NCI-H1417 treated with DMSO at 0.1 percent for 48 hours (cell line): ENCODE measurements at regions not wholly inside any gene's neighbourhood (a gene's known extent, or its start where the extent isn't known, plus 50 kb on each side); places are given as distances from the start of the nearest gene placed in this dataset.
"Not testable (repeated sequence)": the region's sequence is repeated elsewhere in the genome, so short reads cannot be mapped to it uniquely, and the experiment has no call there.

ENCODE experiments used
- DNase-seq: peaks from one replicate; lab custom pipeline; 2025; lab: John Stamatoyannopoulos, UW

- no peak for DNase-seq
Measured at GRCh38 chr9:30511666-30512065, 1872.8 kb upstream of the ACO1 start.

GRCh38 chr9:30519166-30519565 lies 1865.3 kb upstream of the ACO1 start:
- no peak for DNase-seq

GRCh38 chr9:30519756-30520155 lies 1864.7 kb upstream of the ACO1 start:
- DNase-seq, result no peak

GRCh38 chr9:30522061-30522460 lies 1862.4 kb upstream of the ACO1 start:
- no peak for DNase-seq

- no peak for DNase-seq
Measured at GRCh38 chr9:30522486-30522885, 1862.0 kb upstream of the ACO1 start.

- no peak for DNase-seq
Measured at GRCh38 chr9:30524311-30524710, 1860.1 kb upstream of the ACO1 start.

- DNase-seq, result no peak
Measured at GRCh38 chr9:30534455-30534854, 1850.0 kb upstream of the ACO1 start.

GRCh38 chr9:30534896-30535295 lies 1849.5 kb upstream of the ACO1 start:
- DNase-seq, result no peak

- DNase-seq, result no peak
Measured at GRCh38 chr9:30536494-30536893, 1847.9 kb upstream of the ACO1 start.

- DNase-seq, result not testable (repeated sequence)
Measured at GRCh38 chr9:30539696-30540095, 1844.7 kb upstream of the ACO1 start.

- no peak for DNase-seq
Measured at GRCh38 chr9:30574355-30575151, 1809.9 kb upstream of the ACO1 start.

- DNase-seq, result no peak
Measured at GRCh38 chr9:30575218-30575617, 1809.2 kb upstream of the ACO1 start.

GRCh38 chr9:30575691-30576090 lies 1808.8 kb upstream of the ACO1 start:
- no peak for DNase-seq

GRCh38 chr9:30579810-30580209 lies 1804.6 kb upstream of the ACO1 start:
- DNase-seq, result no peak

GRCh38 chr9:30582240-30582639 lies 1802.2 kb upstream of the ACO1 start:
- no peak for DNase-seq

GRCh38 chr9:30584559-30584958 lies 1799.9 kb upstream of the ACO1 start:
- no peak for DNase-seq

GRCh38 chr9:30591461-30591860 lies 1793.0 kb upstream of the ACO1 start:
- no peak for DNase-seq

GRCh38 chr9:30597608-30598007 lies 1786.8 kb upstream of the ACO1 start:
- no peak for DNase-seq

- no peak for DNase-seq
Measured at GRCh38 chr9:30605936-30606335, 1778.5 kb upstream of the ACO1 start.

GRCh38 chr9:30609713-30610112 lies 1774.7 kb upstream of the ACO1 start:
- no peak for DNase-seq

GRCh38 chr9:30616782-30617181 lies 1767.7 kb upstream of the ACO1 start:
- DNase-seq, result not testable (repeated sequence)

GRCh38 chr9:30622561-30622960 lies 1761.9 kb upstream of the ACO1 start:
- DNase-seq, result no peak

GRCh38 chr9:30628915-30629567 lies 1755.4 kb upstream of the ACO1 start:
- no peak for DNase-seq

GRCh38 chr9:30630459-30630858 lies 1754.0 kb upstream of the ACO1 start:
- no peak for DNase-seq
